HG03460 (cell line): ENCODE measurements at regions not wholly inside any gene's neighbourhood (a gene's known extent, or its start where the extent isn't known, plus 50 kb on each side); places are given as distances from the start of the nearest gene placed in this dataset.
A peak's percentile ranks its signal among the peaks of the same experiment; 100 is the strongest.

ENCODE experiments used
- ATAC-seq: cut with Tn5 transposase; IDR thresholded peaks from one replicate; pipeline ENCODE4 v1.9.1; 2021; ENCODE audit not compliant: unreplicated experiment

DNA sequence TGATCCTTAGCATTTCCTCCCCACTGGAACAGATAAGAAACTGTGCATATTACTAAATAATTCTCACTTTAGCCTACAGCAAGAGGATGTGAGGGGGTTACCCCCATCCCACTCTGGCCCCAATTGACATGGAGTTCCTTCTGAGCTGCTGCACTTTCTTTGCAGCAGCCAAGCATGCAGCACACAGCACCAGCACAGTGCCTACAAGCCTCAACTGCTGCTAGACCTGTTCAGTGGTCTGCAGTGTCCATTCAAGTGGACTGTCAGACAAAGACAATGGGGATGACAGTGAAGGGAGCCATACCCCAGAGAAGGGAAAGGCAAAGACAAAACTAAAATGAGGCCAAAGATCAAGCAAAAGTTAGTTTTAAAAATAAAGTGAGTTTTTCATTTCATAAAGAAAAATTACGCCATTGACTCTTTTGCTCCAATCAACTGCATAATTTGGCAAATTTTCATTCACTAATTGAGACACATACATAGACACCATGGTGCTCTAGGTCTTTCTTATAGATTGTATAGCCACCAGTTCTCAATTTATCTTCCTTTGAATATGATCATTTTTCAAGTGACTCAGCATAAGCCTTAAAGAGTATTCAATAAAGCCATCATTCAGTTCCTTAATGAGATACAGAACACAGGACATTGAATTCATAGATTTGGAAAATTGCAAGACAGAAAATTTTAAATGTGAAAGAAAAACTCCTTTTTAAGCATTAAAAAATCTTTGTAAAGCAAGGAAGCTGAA, 410.6 kb downstream of the HNRNPD start:
- no peak for ATAC-seq

DNA sequence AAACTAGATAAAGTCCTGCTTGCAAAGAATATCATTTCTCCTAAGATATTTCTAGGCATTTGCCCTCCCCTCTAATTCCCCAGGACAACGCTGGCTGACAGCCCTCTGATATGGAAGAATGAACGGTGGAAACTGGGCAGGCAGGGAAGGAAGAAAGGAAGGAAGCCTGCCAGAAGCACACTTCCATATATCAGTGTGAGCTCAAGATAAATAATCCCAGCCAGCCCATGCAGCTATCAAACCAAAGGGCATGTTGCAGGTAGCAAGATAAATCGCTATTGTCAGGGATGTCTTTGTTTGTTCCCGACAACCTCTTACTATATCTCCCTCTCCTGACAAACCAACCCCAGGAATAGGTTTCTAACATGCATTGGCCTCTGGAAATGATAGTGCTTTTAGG, 412.8 kb downstream of the HNRNPD start:
- ATAC-seq = no peak

DNA sequence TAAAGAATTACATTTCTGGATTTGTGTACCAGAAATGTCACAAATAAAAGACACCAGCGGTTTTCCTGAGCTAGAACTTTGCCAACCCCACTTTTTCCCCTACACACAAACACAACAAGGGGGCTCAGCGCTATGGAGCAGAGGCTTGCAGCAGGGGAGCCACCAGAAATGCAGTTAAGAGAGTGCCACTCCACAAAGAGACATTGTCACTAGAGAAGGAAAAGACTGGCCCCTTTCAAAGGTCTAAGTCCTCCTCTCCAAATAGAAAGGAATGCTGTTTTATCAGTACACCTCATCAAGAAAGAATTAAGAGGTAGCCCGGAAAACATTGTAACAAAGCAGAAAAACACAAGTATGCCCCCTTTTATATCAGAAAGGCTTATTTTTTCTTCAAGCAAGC, 419.5 kb downstream of the HNRNPD start:
- ATAC-seq = no peak

DNA sequence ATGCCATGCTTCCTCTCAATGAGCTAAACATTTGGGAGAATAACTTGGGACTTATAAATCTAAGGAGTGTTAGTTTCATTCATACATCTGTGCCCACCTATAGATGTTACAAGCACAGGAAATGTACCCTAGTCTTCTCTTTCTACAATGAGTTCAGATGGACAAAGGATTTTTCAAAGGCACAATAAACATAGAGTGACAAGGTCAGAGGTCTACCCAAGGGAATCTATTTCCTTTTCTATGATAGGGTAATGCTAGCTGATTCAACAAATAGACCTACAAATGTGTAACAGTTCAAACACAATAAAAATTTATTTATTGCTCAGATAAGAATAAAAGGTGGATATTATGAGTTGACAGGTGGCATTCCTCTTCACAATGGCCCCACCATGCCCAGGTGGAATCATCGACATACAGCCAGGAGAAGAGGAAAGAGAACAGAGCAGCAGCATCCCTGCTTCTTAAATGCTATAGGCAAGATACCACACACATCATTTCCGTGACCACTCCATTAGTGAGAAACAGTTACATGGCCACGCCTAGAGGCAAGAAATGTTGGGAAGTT, 421.8 kb downstream of the HNRNPD start:
- no peak for ATAC-seq

DNA sequence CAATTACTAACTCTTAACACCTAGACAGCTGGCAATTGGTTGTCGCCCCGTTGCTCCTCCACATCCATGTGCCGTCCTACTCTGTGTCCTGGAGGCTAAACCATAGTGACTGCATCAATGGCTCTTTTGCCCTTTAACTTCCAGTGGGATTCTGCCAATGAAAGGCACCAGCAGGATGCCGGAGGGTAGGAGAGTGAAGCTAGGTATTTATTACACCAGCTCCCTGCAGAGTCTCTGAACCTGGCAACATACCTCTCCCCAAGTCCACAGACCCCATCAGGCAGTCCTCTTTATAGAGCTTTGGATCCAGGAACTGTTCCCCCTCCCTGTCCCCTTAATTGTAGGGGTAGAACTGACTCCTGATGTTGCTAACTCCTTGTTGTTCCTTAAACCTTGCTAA, 426.8 kb downstream of the HNRNPD start:
- ATAC-seq = no peak

DNA sequence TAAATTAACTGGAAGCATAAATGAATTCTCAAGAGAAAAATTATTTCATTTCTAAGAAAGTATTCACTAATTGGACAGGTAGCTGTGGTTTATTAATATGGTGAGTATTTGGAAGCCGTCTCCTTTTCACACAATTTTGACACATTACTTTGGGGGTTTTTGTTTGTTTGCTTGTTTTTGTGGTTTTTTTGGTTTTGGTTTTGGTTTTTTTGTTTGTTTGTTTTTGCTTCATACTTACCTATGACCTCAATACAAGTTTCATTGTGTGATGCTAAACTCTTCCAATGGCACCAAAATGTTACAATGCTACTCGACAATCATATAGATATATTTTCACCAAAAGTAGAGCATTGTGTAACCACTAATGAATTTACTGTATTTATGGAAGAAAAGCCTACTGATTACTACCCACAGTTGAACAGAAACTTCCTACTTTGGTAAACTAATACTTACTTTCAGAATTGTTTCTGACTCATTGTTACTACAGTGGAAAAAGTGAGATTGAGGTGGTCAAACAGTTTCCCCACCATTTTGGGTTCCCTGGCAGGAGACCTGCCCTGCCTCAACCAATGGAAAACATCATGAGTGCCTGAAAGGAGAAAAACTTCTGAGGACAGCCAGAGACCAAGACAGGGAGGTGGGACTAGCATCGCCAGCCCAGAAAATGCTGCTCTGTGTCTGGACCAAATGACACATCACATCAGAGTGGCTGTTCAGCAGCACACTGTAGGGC, 443.1 kb downstream of the HNRNPD start:
- ATAC-seq = no peak

DNA sequence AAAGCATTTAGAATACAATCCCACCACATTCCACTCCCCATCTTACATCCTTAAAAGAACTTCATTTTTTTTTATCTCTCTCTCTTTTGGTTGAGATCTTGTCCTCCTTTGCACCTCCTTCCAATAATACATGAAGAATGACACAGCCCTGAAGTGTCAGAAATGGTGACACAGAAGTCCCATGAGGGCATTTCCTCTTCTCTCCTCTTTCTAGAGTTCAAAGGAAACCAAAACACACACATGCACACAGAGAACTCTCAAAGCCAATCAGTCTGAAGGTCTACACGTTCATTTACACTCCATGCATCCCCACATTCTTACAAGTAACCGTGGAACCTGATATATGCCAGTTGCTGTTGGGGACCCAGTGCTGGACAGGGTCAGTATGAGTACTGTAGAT, 450.7 kb downstream of the HNRNPD start:
- no peak for ATAC-seq

DNA sequence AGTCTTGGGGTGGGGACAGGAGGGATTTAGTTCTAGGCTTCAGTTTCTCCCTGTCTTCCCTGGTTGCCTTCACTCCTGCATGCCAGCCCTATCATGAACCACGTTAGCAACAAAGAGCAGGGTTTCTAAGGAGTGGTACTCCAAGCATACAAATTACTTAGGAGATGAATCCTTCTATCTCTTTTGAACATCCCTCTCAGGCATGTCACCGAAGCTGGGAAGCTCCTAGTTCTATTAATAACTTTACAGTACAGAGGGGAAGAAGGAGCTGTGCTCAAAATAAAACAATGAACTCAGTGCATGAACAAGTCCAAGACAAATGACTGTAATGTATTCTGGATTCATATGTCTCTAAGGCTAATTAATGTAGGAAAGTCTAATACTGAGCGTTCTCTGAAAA, 450.6 kb upstream of the RASGEF1B start:
- no peak for ATAC-seq

DNA sequence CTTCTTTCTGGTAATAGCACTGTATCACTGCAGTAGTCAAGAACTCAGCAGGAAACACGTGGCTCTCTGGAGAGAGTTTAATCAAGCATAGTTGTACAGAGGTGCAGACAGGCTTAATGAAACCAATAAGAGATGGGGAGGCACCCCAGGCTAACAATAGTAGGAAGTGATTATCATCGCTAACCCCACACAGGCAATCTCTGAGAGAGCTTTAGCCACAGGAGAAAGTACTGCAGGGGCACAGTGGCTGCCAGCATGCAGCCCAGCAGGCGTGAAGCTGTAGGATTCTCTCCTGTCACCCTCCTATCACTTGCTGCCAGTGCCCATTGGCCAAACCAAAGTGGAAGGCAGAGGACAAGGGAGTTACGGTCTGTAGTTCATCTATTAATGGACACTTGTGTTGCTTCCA, 450.0 kb upstream of the RASGEF1B start:
- ATAC-seq = no peak

DNA sequence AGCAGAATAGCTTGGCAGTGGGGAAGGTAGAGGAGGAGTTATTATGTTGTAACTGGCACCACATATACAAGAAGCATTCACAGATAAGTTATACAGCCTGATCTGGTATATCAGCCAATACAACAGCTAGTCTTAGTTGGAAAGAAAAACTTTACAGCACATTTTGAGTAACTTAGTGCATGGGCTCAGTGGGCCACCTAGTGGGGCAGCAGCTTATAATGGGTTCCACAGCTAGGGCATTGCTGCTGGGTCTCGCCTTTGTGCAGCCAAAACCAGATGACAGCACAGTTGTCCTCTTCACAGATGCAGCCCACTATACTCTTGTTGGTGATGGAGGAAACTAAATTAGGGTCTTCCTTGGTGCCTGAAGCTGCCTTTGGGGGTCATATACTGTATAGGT, 448.1 kb upstream of the RASGEF1B start:
- ATAC-seq = no peak

DNA sequence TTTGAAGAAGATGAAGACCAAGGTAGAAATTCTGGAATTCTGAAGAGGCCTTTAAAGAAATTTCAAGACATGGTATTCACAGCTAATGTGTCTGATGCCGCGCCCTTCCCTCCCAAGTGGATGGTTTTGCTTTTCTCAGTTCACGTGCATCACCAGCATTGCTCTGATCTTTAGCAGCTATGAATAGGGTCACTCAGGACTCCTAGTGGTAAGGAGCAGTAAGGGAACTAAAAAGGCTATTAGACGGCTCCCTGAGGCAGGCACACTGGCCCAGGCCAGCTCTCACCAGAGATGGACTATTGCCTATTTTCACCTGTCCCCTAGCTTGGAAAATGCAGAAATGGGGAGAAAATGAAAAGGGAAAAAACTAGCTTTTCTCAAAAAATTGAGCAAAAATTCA, 447.5 kb upstream of the RASGEF1B start:
- ATAC-seq = no peak

DNA sequence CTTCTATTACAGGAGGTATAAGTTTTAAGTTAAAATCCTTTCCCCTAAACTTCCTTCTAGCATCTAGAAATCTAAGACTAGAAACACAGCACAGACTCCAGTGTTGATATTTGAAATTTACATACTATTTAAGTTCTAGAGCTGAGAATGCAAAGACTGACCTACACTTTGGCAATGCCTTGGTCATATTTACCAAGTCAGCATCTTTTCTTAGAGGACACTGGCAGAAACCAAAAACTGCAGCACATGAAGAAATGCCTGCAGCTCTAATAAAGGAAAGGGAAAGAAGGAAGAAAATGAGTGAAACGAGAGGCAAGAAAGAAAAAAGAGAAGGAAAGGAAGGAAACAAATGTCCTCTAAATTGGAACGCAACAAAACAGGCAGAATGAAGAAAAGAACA, 443.7 kb upstream of the RASGEF1B start:
- ATAC-seq = no peak

DNA sequence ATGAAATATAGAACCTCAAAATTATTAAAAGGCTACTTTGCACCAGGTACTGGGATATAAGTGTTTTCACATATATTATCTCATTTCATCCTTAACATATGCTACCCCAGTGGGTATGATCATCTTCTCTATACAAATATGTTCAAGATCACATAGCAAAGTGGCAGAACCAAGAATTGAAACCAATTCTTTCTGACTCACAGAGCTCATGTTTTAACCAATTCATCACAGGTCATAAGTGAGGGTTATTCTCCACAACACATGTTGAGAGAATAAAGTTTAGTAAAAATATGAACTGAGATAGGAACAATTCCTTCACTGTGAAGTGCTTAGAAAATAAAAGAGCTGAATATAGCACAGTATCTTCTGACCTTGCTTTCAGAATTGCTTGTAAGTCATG, 442.9 kb upstream of the RASGEF1B start:
- ATAC-seq = no peak

DNA sequence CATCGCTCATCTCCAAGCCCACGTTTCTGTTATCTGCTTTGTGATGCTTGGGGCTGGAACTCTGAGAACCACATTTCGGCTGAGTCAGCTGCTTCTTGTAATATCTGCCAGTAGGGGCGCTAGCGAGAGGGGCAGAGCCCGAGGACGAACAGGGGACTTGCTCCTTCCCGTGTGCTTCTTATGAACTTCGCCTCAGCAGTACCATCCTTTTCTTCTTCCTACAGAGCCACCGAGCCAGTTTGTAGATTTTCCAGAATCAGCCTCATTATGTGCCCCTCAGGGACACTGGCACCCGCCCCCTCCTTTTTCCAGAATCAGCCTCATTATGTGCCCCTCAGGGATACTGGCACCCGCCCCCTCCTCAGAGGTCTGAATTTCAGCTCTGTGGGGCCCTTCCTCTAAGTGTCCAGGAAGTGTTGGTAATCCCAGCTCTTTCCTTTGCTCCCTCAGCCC, 441.7 kb upstream of the RASGEF1B start:
- peak; percentile 66 for ATAC-seq

DNA sequence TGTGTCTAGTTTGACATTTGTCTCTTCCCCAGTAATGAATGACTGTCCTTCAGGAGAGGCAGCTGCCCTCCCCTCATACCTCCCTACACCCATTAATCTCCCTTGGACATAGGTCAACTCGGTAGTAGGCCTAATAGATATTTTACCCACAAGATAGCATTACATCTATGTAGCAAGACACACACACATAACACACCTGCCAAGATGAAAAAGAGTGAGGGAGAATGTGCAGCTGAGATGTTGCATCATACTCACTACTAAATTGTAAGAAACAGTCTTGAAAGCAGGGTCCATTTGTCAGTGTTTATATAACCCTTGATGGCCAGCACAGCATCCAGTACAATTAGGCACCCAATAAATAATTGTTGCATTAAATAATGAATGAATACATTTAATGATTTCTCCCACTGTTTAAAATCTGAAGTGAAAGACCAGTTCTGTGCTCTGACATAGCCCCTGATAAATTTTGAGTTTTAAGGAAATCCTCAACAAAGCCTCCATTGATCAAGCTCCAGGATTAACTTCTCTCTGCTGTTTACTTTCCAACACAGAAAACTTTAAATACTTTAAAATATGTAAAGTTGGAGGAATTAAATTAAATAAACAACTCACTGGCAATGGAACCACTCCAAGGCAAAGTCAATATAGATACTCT, 440.8 kb upstream of the RASGEF1B start:
- ATAC-seq = no peak

DNA sequence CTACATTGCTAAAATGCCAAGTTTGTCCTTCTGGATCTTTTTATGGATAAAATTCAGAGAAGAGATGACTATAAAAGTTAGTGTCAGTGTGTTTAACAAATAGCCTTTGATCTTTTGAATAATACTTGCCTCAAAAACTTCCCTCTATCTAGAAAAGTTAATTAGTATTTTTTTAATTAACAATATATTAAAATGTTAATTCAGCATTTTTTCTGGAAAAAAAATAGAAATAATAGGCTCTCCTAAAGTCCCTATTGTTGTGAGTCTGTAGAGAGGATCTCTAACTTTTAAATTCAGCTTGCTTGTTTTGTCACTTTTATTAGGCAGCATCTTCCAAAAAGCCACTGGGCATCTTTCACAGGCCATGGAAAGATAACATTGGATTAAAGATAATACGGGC, 435.2 kb upstream of the RASGEF1B start:
- ATAC-seq = no peak

DNA sequence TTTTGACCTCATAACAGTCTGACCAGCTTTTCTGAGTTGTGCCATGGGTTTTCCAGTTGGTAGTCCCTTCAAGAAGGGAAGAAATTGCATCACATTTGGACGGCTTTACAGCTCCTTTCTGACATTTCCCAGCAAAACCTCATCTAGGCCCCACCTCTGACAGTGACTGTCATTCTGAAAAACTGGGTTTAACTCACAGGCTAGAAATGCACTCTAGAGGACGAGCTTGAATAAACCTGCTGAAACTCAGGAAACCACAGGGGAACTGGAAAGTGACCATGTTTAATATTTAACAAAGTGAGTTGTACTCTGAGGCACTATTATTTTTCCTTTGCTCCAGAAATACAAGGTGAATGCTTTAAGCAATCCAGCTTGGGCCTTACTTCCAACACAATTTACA, 434.3 kb upstream of the RASGEF1B start:
- ATAC-seq = peak; percentile 97

DNA sequence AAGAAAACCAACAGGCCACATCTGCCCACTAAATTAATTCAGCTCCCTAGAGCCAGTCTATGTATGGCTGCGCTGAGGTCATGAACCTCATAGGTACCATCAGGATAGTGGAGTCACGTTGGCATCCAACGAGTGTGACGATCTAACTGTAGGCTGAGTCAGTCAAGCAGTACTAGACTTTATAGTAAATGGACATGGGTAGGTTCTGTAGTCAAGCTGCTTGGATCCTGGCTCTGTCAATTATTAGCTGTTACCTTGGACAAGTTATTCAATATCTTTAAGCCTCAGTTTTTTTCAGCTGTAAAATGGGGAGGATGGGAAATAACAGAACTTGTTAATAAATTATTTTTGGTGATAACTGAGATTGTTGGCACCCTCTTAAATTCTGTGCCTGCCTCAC, 432.4 kb upstream of the RASGEF1B start:
- no peak for ATAC-seq

DNA sequence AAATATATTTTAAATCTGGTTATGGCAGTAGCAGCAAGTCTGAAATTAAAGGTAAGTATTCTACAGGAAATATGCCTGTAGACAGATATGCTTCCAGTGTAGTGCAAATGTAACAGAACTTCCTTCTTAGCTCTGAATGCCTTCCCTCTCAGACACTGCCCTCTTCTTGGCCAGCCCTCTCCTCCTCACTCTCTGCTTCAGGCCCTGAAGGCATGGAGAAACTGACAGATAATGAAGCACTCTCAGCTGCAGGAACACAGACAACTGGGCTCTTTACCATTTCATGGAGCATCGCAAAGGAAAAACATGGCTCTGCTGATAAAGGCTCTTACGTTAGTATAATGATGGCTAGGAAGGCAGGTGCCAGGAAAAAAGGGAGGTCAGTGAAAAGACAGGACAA, 431.5 kb upstream of the RASGEF1B start:
- ATAC-seq = no peak

DNA sequence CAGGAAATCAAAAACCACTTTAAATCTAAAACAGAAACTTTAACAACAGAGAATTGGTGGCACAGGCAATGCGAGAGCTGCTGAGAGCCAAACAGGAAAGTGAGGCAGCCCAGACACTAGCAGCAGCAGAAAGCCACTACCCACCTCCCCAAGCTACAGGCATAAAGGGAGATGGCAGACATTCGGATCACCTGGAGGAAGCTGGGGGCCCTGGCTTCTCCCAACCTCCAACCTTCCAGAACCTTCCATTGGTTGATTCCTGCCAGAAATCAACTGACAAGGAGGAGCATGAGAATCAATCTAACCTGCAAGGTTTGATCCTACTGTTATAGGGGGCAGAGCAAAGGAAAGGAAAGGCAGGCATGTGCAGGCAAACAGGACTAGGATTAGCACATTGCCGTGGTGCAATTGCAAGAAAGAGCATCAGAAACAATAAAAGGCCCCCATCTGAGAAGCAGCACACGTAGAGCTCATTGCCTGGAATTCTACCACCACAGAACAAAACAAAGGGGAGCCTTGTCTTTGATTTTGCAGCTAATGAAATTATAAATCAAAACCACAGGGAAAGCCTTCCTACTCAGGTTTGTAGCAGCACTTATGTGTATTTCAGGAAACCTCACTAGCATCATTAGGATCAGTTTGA, 427.3 kb upstream of the RASGEF1B start:
- ATAC-seq = no peak

DNA sequence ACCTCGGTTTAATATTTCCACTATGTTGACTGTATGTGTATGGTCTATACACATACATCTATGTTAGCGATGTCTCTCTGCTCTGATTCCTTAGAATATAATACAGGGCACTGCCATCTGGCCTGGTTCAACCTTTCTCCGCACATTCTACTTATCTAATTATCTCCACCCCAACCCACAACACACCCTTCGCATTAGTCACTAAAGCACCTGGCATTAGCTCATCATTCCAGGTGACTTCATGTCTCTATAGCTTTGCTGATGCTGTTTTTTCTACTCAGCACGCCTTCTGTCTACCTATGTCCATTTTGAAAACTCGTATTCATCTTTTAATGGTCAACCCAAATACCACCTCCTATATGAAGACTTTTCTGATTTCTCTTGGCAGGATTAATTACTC, 425.2 kb upstream of the RASGEF1B start:
- no peak for ATAC-seq
